ENCODE measurements at regions not wholly inside any gene's neighbourhood (a gene's known extent, or its start where the extent isn't known, plus 50 kb on each side); places are given as distances from the start of the nearest gene placed in this dataset.

DNA sequence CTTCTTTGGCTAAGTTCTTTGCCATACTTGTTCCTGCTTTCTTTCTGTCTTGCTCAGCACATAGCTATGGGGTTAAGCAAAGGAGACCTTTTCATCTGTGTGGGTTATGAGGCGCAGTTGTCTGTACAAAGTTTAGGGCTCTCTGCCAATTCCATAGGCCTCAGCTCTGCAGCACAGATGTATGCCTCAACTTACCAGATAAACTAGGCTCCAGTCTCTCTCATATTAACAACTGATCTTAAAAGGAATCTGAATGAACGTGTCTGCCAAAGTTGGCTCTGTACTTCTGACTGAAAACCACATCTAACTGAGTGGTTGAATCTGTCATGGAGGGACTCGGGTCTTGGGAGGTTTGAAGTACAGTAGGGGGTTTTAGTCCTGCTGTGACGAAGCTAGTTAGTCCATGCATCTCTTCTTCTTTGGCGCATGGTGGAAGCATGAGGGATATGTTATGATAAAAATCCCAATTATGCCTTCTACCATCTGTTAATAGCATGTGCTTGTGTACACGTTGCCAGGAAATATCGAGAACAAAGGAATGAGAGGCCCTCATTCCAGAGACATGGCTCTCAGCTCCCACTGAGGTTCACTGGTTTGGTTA, 114.6 kb upstream of the TSC22D2 start:
- TF ChIP-seq, protein P1, sequence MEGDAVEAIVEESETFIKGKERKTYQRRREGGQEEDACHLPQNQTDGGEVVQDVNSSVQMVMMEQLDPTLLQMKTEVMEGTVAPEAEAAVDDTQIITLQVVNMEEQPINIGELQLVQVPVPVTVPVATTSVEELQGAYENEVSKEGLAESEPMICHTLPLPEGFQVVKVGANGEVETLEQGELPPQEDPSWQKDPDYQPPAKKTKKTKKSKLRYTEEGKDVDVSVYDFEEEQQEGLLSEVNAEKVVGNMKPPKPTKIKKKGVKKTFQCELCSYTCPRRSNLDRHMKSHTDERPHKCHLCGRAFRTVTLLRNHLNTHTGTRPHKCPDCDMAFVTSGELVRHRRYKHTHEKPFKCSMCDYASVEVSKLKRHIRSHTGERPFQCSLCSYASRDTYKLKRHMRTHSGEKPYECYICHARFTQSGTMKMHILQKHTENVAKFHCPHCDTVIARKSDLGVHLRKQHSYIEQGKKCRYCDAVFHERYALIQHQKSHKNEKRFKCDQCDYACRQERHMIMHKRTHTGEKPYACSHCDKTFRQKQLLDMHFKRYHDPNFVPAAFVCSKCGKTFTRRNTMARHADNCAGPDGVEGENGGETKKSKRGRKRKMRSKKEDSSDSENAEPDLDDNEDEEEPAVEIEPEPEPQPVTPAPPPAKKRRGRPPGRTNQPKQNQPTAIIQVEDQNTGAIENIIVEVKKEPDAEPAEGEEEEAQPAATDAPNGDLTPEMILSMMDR (conservative IDR thresholded peaks at IDR 0.05), result no peak
- TF ChIP-seq ZFX (IDR thresholded peaks at IDR 0.05), result no peak

Data from C4-2B (cell line).